ENCODE measurements at regions not wholly inside any gene's neighbourhood (a gene's known extent, or its start where the extent isn't known, plus 50 kb on each side); places are given as distances from the start of the nearest gene placed in this dataset.
"Not testable (repeated sequence)": the region's sequence is repeated elsewhere in the genome, so short reads cannot be mapped to it uniquely, and the experiment has no call there.

- not testable (repeated sequence) for H3K4me1 ChIP-seq (ENCODE audit: insufficient read depth, low read length); H3T11ph ChIP-seq (ENCODE audit: low read length); H3K9me3 ChIP-seq (ENCODE audit: control insufficient read depth, low read depth, low read length); H2BK12ac ChIP-seq (ENCODE audit: insufficient read length, low read depth, low read length); H3K36me3 Mint-ChIP-seq (ENCODE audit: insufficient read depth in 1 of 3, low read depth in 3 of 3); H3K56ac ChIP-seq (ENCODE audit: insufficient read length, low read depth, low read length); H3K27me3 ChIP-seq (ENCODE audit: insufficient read depth, low read length); H2BK5ac ChIP-seq (ENCODE audit: insufficient read length, low read length); H2BK20ac ChIP-seq (ENCODE audit: low read depth, low read length, poor library complexity, severe bottlenecking); H3K4ac ChIP-seq (ENCODE audit: low read depth, low read length); H4K8ac ChIP-seq (replicated peaks; ENCODE audit: insufficient read length, low read depth, low read length); H3K9me3 Mint-ChIP-seq; H3K27ac Mint-ChIP-seq; H3K4me3 Mint-ChIP-seq; H2BK120ac ChIP-seq (ENCODE audit: low read depth, low read length, poor library complexity, severe bottlenecking); H3K27ac ChIP-seq (ENCODE audit: insufficient read length, low read depth, low read length); DNase-seq; H4K20me1 ChIP-seq (ENCODE audit: control insufficient read depth, insufficient read depth, insufficient read length); H4K91ac ChIP-seq (ENCODE audit: insufficient read length, low read depth, low read length); H3K23ac ChIP-seq (ENCODE audit: insufficient read length, low read depth, low read length); H2AK5ac ChIP-seq (ENCODE audit: insufficient read length, low read length); H3K14ac ChIP-seq (ENCODE audit: insufficient read depth, low read length); H3K18ac ChIP-seq (ENCODE audit: insufficient read length, low read depth, low read length); H2AFZ ChIP-seq (ENCODE audit: low read length); H3K79me2 ChIP-seq (ENCODE audit: insufficient read depth, low read length); H3K27me3 Mint-ChIP-seq (ENCODE audit: low read depth); H2BK15ac ChIP-seq (ENCODE audit: low read depth, low read length); H3K79me1 ChIP-seq (ENCODE audit: insufficient read depth, low read depth, low read length, poor library complexity, severe bottlenecking); H4K5ac ChIP-seq (ENCODE audit: insufficient read length, low read depth, low read length); H3K4me1 Mint-ChIP-seq; H3K23me2 ChIP-seq (ENCODE audit: insufficient read length, low read depth, low read length, poor library complexity, severe bottlenecking); H3K9ac ChIP-seq (ENCODE audit: extremely low read depth, insufficient read length, low read length); H3K4me2 ChIP-seq (ENCODE audit: insufficient read depth, insufficient read length, low read length)
- WGBS (ENCODE audit: extremely low coverage, insufficient read length, low lambda C conversion rate) = no CpG with 5 or more reads among the region's 11 CpGs
Measured at GRCh38 chr2:111290370-111290769, 169.7 kb downstream of the BCL2L11 start.

- not testable (repeated sequence) for DNase-seq; H3K79me1 ChIP-seq (ENCODE audit: insufficient read depth, low read depth, low read length, poor library complexity, severe bottlenecking)
- no CpG with 5 or more reads among the region's 6 CpGs for WGBS (ENCODE audit: extremely low coverage, insufficient read length, low lambda C conversion rate)
Measured at GRCh38 chr2:111291566-111291965, 170.9 kb downstream of the BCL2L11 start.

More at GRCh38 chr2:111291566-111291965, 170.9 kb downstream of the BCL2L11 start:
- H4K91ac ChIP-seq (ENCODE audit: insufficient read length, low read depth, low read length); H3K27me3 ChIP-seq (ENCODE audit: insufficient read depth, low read length); H2BK15ac ChIP-seq (ENCODE audit: low read depth, low read length); H3K9me3 ChIP-seq (ENCODE audit: control insufficient read depth, low read depth, low read length); H3T11ph ChIP-seq (ENCODE audit: low read length); H3K4me1 Mint-ChIP-seq; H2AFZ ChIP-seq (ENCODE audit: low read length); H4K5ac ChIP-seq (ENCODE audit: insufficient read length, low read depth, low read length); H3K4ac ChIP-seq (ENCODE audit: low read depth, low read length); H2BK20ac ChIP-seq (ENCODE audit: low read depth, low read length, poor library complexity, severe bottlenecking); H2BK5ac ChIP-seq (ENCODE audit: insufficient read length, low read length); H4K20me1 ChIP-seq (ENCODE audit: control insufficient read depth, insufficient read depth, insufficient read length); H3K4me1 ChIP-seq (ENCODE audit: insufficient read depth, low read length); H3K4me2 ChIP-seq (ENCODE audit: insufficient read depth, insufficient read length, low read length); H3K56ac ChIP-seq (ENCODE audit: insufficient read length, low read depth, low read length); H3K27ac Mint-ChIP-seq; H3K79me2 ChIP-seq (ENCODE audit: insufficient read depth, low read length); H3K27ac ChIP-seq (ENCODE audit: insufficient read length, low read depth, low read length); H3K36me3 Mint-ChIP-seq (ENCODE audit: insufficient read depth in 1 of 3, low read depth in 3 of 3); H3K9ac ChIP-seq (ENCODE audit: extremely low read depth, insufficient read length, low read length); H2BK120ac ChIP-seq (ENCODE audit: low read depth, low read length, poor library complexity, severe bottlenecking); H3K23ac ChIP-seq (ENCODE audit: insufficient read length, low read depth, low read length); H2AK5ac ChIP-seq (ENCODE audit: insufficient read length, low read length); H3K23me2 ChIP-seq (ENCODE audit: insufficient read length, low read depth, low read length, poor library complexity, severe bottlenecking); H3K18ac ChIP-seq (ENCODE audit: insufficient read length, low read depth, low read length); H3K9me3 Mint-ChIP-seq; H3K27me3 Mint-ChIP-seq (ENCODE audit: low read depth); H2BK12ac ChIP-seq (ENCODE audit: insufficient read length, low read depth, low read length); H3K4me3 Mint-ChIP-seq; H3K14ac ChIP-seq (ENCODE audit: insufficient read depth, low read length); H4K8ac ChIP-seq (replicated peaks; ENCODE audit: insufficient read length, low read depth, low read length): not testable (repeated sequence)

All from H9 (cell line).